Body of pancreas (tissue), 4 donors: ENCODE measurements at regions not wholly inside any gene's neighbourhood (a gene's known extent, or its start where the extent isn't known, plus 50 kb on each side); places are given as distances from the start of the nearest gene placed in this dataset.

Experiments
- POLR2A ChIP-seq, 3 donors: fragments of 450-650 bp; IDR thresholded peaks; one replicate each; pipeline ENCODE4 v1.6.1; 2016; ENCODE audit warnings: antibody characterized with exemption in 3 of 3, mild to moderate bottlenecking in 2 of 3
- TF ChIP-seq, protein P1 (sequence below), 7 experiments: fragments of 450-650 bp in 4 of 7; fragments of 200-600 bp in 3 of 7; sonication (generic) in 3 of 7; IDR thresholded peaks; one replicate each; pipeline ENCODE4 v1.5.1; 2016 to 2019; ENCODE audit warnings: antibody characterized with exemption in 7 of 7

DNA sequence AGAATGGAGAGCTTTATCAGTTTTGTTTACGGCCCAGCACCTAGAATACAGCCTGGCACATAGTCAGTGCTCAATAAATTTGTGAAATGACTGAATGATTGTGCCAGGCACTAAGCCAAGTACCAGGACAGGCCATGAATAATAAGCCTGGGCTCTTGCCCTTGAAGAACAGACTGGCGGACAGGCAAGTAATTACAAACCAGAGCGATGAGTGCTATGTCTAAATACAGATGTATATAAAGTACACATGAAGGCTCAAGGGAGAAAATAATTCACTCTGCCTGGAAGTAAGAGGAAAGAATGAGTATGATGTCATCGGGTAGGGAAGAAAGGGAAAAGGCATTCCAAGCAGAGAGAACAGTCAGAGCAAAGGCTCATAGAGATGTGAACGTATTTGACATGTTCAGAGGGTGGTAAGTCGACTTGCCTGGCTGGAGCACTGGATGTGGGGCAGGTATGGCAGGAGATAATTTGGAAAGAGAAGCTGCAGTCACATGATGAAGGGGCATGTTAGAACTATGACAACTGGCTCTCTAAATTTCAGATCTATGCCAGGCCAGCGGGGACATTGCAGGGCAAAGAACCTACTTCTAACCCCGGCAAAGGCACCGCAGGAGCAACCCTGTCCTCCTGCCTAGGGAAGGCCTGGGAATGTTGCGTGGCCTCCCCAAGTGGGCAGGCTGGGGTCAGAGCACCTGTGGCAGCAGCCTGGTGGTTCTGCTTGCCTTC lies 94.9 kb upstream of the EPCAM start:
- no peak for TF ChIP-seq POLR2A (IDR thresholded peaks at IDR 0.05)
- TF ChIP-seq, protein P1, sequence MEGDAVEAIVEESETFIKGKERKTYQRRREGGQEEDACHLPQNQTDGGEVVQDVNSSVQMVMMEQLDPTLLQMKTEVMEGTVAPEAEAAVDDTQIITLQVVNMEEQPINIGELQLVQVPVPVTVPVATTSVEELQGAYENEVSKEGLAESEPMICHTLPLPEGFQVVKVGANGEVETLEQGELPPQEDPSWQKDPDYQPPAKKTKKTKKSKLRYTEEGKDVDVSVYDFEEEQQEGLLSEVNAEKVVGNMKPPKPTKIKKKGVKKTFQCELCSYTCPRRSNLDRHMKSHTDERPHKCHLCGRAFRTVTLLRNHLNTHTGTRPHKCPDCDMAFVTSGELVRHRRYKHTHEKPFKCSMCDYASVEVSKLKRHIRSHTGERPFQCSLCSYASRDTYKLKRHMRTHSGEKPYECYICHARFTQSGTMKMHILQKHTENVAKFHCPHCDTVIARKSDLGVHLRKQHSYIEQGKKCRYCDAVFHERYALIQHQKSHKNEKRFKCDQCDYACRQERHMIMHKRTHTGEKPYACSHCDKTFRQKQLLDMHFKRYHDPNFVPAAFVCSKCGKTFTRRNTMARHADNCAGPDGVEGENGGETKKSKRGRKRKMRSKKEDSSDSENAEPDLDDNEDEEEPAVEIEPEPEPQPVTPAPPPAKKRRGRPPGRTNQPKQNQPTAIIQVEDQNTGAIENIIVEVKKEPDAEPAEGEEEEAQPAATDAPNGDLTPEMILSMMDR (IDR thresholded peaks at IDR 0.05): no peak
